Posterior vena cava (tissue), 2 donors: ENCODE measurements at regions not wholly inside any gene's neighbourhood (a gene's known extent, or its start where the extent isn't known, plus 50 kb on each side); places are given as distances from the start of the nearest gene placed in this dataset.

ENCODE experiments used
- DNase-seq: peaks from one replicate; pipeline ENCODE4 v3.0.0-alpha.2; 2020; ENCODE audit warnings: low spot score
- intact Hi-C, 2 donors: fragments of 100-400 bp; cut with DNase I; formaldehyde crosslinking; loops; one replicate each; pipeline versions ENCODE4 v1.14.1 to v1.14.2; 2022 to 2023
- donor health status: DM: yes; HTN: yes; CAD: no.
- donor health status: DM: yes; HTN: yes; CAD: no.

DNA sequence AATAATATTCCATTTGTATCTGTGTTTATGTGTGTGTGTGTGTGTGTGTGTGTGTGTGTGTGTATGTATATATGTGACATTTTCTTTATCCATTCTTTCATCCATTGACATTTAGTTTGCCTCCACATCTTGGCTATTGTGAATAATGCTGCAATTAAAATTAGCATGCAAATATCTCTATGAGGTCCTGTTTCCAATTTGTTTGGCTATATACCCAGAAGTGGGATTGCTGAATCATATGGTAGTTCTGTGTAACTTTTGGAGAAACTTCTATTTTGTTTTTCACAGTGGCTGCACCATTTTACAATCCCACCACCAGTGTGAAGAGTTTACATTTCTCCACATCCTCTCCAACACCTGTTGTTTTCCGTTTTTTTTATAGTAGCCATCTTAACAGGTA, 53.1 kb downstream of the CH25H start:
- no peak for DNase-seq
- intact Hi-C loops, result no loop called here

DNA sequence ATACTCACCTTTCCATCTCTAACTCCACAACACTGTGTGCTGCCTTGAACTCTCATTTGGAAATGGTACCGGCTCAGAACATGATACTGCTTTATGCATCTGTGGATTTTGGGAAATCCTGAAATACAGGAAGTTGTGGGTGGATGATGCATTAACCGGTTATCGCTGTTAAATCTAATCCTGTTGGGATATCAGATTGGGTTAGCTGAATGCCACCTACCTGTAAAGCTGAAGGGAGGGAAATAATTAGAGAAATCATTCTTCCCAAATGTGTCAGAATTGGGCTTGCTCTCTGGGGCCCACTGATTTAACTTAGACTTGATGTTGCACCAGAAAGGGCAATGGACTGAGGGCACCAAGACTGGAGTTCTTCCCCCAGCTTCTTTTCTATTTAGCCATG, 54.0 kb downstream of the CH25H start:
- intact Hi-C loops, result no loop called here
- no peak for DNase-seq

DNA sequence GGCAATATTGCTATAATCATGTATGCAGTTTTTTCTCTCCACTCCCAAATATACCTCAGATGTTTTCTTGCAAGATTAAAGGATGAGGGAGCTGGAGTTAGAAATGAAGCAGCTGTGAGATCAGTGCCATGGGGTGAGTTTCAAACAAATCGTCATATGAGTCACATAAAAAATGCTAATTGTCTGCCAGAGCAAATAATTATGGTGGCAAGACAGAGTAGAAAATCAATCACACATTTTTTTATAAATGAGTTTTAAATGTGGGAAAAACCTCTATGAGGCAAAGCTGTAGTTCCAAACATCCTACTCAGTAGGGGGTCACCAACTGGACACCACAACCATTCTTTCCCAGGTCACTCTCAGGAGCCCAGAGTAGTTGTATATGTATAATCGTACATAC, 55.3 kb downstream of the CH25H start:
- intact Hi-C loops, result no loop called here
- no peak for DNase-seq

DNA sequence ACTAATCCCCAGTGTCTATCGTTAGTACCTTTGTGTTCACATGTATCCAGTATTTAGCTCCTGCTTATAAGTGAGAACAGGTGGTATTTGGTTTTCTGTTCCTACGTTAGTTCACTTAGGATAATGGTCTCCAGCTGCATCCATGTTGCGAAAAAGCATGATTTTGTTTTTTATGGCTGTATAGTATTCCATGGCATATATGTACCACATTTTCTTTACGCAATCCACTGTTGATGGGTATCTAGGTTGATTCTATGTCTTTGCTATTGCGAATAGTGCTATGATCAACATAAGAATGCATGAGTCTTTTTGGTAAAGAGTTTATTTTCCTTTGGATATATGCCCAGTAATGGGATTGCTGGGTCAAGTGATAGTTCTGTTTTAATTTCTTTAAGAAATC, 59.1 kb downstream of the CH25H start:
- intact Hi-C loops, result no loop called here
- DNase-seq, result no peak

DNA sequence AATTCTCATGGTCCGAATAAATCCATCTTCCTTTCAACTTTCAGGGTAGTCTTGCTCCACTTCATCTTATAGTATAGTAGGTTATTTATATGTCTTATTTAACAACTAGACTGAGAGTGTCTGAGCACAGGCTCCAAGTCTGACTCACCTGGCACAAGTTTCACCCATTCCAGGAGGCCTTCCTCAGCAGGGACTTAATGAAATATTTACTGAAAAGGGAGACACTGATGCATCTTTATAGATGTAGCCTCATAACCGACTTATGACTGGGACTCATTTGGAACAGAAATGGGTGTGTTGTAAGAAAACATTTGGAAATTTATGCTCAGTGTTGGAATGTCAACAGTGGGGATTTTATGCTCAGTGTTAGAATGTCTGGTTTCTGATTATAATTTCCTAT, 59.9 kb downstream of the CH25H start:
- intact Hi-C loops, result no loop called here
- DNase-seq, result no peak

DNA sequence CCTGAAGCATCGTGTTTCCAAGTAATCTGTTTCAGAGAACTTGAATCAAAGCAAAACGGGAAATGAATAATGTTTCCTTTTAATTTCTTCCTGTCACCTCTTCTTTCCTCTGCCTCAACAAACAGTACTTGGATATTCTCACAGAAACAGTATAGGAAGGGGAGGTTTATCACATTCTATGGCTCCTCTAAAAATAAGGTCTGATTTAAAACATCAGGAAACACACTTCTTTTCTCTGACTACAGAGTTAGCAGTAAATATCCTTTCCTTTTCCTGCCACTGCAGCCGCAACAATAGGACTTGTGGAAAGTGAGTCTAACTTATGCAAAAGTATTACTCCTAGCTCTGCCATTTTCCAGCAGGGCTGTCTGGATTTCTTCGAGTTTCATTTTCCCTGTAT, 62.3 kb downstream of the CH25H start:
- intact Hi-C loops, result no loop called here

DNA sequence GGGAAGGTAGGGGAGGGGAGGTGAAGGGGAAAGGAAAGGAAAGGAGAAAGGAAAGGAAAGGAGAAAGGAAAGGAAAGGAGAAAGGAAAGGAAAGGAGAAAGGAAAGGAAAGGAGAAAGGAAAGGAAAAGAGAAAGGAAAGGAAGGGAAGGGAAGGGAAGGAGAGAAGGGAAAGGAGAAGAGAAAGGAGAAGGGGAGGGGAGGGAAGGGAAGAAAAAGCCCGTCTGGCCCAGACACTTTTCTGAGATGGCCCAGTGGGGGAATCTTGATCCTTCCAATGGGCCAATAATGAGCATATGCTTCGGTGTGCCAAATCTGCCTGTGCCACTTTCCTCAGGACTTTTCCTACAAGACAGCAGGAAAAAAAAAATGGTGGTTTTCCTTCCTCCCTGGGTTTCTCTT, 64.5 kb downstream of the CH25H start:
- intact Hi-C loops, result no loop called here
- DNase-seq, result no peak

More for the DNA sequence above, 62.3 kb downstream of the CH25H start:
- no peak for DNase-seq

DNA sequence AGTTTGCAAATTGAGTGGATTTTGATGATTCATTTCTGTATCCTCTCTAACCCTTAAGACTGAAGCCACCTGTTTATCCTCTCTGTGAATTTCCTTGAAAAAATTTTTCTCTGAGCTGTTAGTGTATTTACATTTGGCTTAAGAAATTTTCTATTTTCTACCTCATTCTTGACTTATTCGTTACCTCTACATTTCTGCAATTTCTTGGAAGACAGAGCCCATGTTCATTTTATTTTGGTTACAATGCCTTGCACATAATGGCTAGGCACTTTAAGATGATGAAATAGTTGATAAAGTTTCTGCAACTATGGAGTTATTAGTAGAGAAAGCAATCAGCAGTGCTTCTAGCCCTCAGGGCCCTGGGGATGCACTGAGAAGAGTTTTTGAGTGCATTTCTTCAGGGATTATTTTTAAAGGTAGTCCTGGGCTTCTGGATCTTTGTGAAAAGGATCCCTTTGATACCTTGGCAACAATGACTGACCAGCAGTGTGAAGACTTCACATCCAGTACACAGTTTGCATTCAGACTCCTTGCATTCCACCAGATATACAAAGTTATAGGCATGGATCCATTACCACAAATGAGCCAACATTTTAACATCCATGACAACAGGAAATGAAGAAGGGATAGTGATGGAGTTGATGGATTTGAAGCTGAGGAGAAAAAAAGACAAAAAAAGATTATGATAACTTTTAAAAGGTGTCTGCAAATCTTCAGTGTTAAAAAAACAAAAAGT, 68.2 kb downstream of the CH25H start:
- intact Hi-C loops, result no loop called here
- no peak for DNase-seq

DNA sequence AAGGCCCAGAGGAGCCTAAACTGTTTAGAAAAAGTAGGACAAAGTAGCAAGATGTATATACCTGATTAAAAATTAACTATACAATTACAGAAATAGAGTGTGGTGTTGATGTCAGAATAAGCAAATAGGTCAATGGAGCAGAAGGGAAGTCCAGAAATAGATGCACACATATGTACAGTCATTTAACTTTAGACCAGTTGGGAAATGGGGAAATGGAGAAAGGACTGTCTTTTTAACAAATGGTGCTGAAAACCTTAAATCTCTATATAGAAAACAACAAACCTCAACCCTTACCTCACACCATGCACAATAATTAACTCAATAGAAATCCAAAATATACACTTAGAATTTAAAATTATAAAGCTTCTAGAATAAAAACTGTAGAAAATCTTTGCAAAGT, 72.2 kb downstream of the CH25H start:
- DNase-seq, result no peak
- intact Hi-C loops, result no loop called here

DNA sequence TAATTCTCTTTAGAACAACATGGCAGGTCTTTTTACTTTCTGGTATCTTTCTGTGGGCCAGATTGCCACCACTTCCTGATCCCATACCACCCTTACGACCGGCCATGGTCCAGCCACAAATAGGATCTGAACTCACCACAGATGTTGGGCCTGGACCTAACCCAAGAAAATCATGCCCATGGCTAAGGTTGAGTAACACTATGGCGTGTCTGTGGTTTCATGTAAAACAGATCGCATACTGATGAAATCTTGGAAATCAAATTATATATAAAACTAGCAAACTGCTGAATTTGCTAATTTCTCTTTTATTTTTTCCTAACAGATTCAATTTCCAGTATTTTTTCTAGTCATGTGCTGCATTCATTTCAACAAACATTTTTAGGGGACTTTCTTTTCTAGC, 77.2 kb downstream of the CH25H start:
- DNase-seq, result no peak
- intact Hi-C loops, result no loop called here

DNA sequence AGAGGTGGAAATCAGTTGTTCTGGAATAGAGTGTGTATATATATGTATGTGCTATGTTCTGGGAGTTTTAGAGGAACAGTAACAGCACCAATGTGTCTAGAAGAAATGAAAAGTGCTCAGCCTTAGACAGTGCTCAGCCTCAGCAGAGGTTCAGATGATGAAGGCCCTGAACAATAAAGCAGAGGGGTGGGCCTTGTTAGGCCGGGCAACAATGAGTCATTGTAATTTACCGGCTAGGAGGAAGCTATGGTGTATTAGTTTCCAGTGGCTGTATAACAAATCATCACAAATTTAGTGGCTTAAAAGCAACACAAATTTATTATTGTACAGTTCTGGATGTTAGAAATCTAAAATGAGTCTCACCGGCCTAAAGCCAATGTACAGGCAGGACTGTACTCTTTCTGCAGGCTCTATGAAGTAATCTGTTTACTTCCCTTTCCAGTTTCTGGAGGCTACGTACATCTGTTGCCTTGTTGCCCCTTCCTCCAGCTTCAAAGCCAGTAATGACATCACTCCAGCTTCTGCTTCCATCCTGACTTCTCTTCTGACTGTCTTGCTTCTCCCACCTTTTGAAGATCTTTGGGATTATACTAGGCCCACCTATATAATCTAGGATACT, 84.6 kb downstream of the CH25H start:
- DNase-seq, result no peak
- intact Hi-C loops, result no loop called here

DNA sequence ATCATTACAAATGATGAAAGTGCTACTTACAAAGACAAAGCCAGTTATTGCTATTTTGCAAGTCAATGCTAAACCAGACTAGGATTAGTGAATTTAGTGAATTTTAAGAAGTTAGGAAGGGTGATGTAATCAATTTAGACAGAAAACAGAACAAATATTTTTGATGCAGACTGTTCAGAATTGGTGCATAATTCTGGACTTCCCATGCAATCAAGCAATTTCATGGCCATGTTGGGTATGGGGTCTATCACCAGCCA, 85.4 kb downstream of the CH25H start:
- intact Hi-C loops, result no loop called here
- DNase-seq, result no peak

DNA sequence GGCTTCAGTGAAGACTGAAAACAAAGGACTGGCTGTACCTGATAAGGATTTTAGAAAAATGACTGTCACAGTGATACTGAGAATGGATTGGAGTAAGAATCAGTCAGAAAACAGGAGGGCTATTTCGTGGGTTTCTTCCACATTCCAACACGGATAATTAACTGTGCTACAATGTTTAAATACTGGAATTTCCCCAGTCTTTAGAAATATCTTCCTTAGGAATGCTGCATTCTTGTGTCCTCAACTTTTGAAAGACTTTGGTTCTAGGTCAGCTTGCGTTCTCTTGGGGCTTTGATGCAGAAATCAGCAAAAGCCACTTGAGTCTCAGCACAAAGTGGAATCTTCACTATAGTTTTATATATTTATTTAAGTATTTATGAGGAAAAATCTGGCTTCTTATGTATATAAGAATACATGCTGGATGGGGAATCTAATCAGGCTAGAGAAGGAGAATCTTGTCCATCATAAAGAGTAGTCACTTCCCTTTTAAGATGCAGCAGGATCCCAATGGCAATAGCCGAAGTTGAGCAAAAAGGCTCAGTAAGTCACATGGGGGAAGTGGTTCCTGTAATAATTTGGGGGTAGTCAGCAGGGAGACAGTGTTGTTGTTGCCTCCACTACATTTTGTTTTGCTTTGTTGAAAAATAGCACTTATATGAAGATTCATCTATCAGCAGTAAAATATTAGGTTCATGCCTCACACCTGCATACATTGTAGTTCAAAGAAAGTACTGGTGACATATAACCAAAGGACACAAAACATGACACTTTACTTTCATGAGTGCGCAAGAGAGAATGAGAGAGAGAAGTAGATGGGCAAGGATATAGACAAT, 86.0 kb downstream of the CH25H start:
- DNase-seq, result no peak
- intact Hi-C loops, result no loop called here

DNA sequence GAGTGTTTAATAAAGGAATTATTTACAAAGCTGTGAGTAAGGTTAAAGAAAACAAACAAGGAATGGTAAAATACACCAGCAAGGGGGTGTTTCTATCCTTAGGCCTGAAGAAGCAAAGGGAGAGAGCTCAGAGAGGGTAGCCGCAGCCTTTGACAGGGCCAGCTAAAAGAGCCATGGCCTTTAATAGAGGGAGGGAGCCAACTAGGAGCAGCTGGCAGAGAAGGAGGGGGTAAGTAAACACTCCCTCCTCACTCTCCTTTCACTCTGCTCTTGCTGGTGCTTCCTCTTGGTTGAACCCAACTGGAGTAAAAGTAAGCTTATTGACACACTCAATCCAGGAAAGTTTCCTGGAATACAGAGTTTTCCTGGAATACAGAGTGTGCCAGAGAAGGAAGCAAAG, 87.5 kb downstream of the CH25H start:
- no peak for DNase-seq
- intact Hi-C loops, result no loop called here

DNA sequence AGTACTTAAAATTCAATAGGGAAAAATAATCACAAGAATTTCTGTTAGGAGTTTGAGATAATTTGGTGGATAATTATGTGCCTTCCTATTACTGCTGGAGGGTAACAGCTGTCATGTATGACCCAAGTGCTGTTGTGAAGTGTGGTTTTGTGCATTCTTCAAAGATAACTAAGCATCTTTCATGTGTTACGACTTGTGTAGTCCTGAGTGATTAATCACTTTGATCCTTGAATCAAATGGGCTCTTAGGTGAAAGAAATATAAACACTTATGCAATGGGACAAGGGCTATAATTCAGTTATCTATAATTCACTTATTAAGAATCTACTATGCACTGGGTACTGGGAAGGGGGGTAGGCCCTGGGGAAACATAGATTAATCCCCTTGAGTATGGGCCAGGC, 89.0 kb downstream of the CH25H start:
- intact Hi-C loops, result no loop called here
- DNase-seq, result no peak

DNA sequence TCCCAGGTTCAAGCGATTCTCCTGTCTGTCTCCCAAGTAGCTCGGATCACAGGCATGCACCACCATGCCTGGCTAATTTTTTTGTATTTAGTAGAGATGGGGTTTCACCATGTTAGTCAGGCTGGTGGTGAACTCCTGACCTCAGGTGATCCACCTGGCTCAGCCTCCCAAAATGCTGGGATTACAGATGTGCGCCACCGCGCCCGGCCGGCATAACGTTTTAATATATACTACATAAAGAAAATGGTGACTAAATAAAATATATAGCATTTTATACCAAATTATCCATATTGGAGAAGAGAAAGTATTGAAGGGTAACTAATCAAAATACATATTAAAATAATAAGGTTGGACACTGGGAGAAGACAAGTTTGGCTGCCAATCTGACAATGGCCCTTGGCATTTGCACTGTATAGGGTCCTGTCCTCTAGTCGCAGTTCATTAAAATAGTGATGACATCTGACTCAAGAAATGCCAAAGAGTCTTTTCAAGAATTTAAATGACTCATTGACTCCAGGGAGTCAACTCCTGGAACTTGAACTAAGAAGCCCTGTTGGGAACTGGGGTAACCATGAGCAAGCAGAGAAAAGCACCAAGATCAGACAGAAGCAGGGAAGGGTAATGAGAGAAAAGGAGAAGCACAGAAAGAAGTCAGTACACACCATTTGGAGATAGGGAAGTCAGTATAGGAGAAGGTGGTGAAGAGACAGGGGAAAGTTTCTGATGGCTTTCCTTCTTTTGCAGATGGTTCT, 91.1 kb downstream of the CH25H start:
- intact Hi-C loops, result no loop called here

DNA sequence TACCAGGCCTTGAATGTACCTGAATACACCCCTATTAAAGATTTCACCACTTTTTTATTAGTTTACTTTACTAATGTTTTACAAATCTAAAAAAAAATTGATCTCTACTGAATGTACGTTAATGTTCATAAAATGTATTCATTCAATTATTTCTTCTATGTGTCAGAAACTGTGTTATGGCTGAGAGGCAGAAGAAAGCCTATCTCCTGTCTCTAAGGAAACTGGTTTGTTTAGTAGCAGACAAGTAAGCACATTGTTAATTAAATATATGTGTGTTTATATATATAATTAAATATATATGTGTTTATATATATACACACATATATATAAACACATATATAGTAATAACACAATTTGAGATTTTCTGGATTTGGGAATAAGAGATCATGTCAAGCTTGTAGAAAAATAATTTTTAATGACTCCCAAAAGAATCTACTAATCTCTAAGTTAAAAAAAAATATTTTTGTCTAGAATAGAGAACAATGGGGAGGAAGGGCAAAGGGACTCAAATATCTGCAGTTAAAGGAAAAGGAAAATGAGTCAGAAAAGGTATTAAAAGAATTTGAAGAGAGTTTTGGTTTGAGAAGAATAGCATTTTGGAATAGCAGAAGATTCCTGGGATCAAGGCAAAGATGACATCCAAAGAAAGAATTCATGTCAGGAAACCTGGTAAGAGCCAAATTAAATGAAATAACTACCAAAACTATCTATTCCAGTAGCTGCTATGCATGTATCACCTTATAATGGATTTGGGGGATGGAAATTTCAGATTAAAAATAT, 92.1 kb downstream of the CH25H start:
- DNase-seq, result no peak
- intact Hi-C loops, result no loop called here

More for the DNA sequence above, 91.1 kb downstream of the CH25H start:
- DNase-seq, result no peak

DNA sequence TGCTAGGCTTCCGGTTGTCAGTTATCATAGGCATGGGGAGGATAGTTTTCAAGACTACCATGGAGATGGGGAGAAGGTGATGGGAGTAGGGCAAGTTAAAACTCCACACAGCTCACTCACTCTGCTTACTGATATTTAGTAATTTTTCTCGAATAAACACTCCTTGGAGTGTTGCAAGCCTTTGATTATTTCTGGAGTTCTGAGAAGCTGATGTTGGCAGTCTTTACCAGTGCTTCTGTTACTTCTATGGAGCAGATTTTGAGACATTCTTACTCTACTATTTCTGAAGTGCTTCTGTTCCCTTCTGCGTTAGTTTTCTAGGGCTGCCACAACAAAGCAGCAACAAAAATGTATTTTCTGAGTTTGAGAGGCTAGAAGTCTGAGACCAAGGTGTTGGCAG, 104.4 kb downstream of the CH25H start:
- intact Hi-C loops, result no loop called here
- DNase-seq, result no peak

DNA sequence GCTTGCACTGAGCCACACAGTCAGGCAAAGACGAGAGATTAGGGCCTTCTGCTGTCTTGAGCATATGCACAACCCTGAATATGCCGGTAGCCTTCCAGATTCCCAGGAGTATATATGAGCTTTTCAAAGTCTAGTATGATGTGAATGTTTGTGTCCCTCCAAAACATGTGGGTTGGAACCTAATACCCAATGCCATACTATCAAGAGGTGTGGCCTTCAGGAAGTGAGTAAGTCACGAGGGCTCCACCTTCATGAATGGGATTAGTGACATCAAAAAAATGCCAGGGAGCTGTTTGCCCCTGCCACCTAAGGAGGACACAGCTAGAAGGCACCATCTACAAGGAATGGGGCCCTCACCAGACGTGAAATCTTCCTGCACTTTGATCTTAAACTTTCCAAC, 105.2 kb downstream of the CH25H start:
- intact Hi-C loops, result no loop called here
- DNase-seq, result no peak

DNA sequence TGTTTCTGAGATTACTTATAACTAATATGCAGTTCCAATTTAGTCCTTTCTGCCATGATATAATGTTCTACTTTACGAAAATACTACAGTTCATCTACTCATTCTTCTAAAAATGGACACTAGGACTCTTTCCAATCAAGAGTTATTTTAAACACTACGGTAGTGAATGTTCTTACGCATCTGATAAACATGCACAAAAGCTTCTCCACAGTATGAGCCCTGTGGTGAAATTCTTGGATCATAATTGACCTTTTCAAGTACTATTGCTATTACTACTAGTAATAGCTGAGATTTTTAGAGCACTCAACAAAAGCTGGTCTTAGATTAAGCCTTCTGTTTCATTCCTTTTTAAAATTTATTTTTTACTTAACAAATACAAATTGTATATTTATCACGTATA, 106.4 kb downstream of the CH25H start:
- DNase-seq, result no peak
- intact Hi-C loops, result no loop called here
